HCT116 (cell line): ENCODE measurements at regions not wholly inside any gene's neighbourhood (a gene's known extent, or its start where the extent isn't known, plus 50 kb on each side); places are given as distances from the start of the nearest gene placed in this dataset.

ENCODE experiments used
- ATAC-seq: fragments of 200-7000 bp; cut with Tn5 transposase; 2 replicates; pipeline ENCODE4 v1.9.1; 2020; ENCODE audit warnings: mild to moderate bottlenecking, moderate library complexity
- BruUV-seq: library from RNA; stranded (reverse); fragments of 400-500 nt; replicated peaks from 2 replicates; lab custom pipeline; 2021; lab: Mats Ljungman, UMichigan
- CTCF ChIA-PET: fragments of 300-600 bp; sonication (Branson Sonifier 250); formaldehyde crosslinking; loops from one replicate; lab custom pipeline; 2021; ENCODE audit warnings: antibody characterized with exemption; lab: Charles Lee
- POLR2A ChIA-PET: fragments of 300-600, 350-600 bp; sonication (Branson Sonifier 250); formaldehyde crosslinking; loops from one replicate; lab custom pipeline; 2021; ENCODE audit warnings: antibody characterized with exemption; lab: Charles Lee
- RAD21 ChIA-PET, 2 experiments: fragments of 300-600 bp; sonication (Branson Sonifier 250); formaldehyde crosslinking; loops; one replicate each; lab custom pipeline; 2023; ENCODE audit warnings: low total read pairs in 2 of 2; ENCODE audit not compliant: uncharacterized antibody in 2 of 2, unreplicated experiment in 2 of 2, low non-redundant PET in 1 of 2; lab: Charles Lee
- DNase-seq: peaks from one replicate; pipeline ENCODE4 v3.0.0-alpha.2; 2010; ENCODE audit warnings: low read depth, low spot score
- H2AFZ ChIP-seq: fragments of 200-600 bp; shearing (Covaris generic), sonication (generic); 2 replicates; pipeline ENCODE4 v1.6.1; 2017; ENCODE audit warnings: low read depth, mixed run types, mixed read lengths, antibody characterized with exemption, low read length; ENCODE audit not compliant: poor library complexity, severe bottlenecking
- H3K27ac ChIP-seq: 2 replicates; pipeline ENCODE4 v1.5.1; 2012; ENCODE audit warnings: low read depth, low read length
- H3K27me3 ChIP-seq: fragments of 200-600 bp; sonication (generic); 2 replicates; pipeline ENCODE4 v1.6.1; 2016; ENCODE audit warnings: mixed run types, low read length, mixed read lengths; ENCODE audit not compliant: insufficient read depth
- H3K36me3 ChIP-seq, 2 experiments: fragments of 200-500 bp in 1 of 2; fragments of 200-600 bp in 1 of 2; sonication (Bioruptor generic) in 1 of 2; sonication (generic) in 1 of 2; 2 replicates each; pipeline versions ENCODE4 v1.5.1 to v1.6.1; 2014 to 2016; ENCODE audit warnings: low read length in 2 of 2, inconsistent platforms in 1 of 2, mixed read lengths in 1 of 2, mixed run types in 1 of 2; ENCODE audit not compliant: insufficient read depth in 2 of 2, control insufficient read depth in 1 of 2
- H3K4me1 ChIP-seq, 2 experiments: fragments of 200-600 bp in 1 of 2; sonication (generic) in 1 of 2; 2 replicates each; pipeline versions ENCODE4 v1.5.1 to v1.6.1; 2012 to 2017; ENCODE audit warnings: low read length in 2 of 2, inconsistent platforms in 1 of 2, mild to moderate bottlenecking in 1 of 2, mixed read lengths in 1 of 2, mixed run types in 1 of 2, moderate library complexity in 1 of 2; ENCODE audit not compliant: insufficient read depth in 2 of 2, control insufficient read depth in 1 of 2
- H3K4me2 ChIP-seq: fragments of 200-600 bp; sonication (generic); 2 replicates; pipeline ENCODE4 v1.6.1; 2017; ENCODE audit warnings: mixed run types, low read length, mixed read lengths
- H3K4me3 ChIP-seq, 2 experiments: fragments of 200-600 bp in 1 of 2; sonication (generic) in 1 of 2; replicated peaks in 1 of 2; 2 replicates each; pipeline ENCODE4 v1.5.1; 2011 to 2016; ENCODE audit warnings: low read length in 2 of 2, control low read depth in 1 of 2, low read depth in 1 of 2, mild to moderate bottlenecking in 1 of 2, mixed read lengths in 1 of 2, mixed run types in 1 of 2
- H3K79me2 ChIP-seq: fragments of 200-600 bp; sonication (generic); 2 replicates; pipeline ENCODE4 v1.6.1; 2017; ENCODE audit warnings: mild to moderate bottlenecking, mixed run types, low read length, moderate library complexity, mixed read lengths; ENCODE audit not compliant: insufficient read depth
- H3K9ac ChIP-seq: fragments of 200-600 bp; sonication (generic); 2 replicates; pipeline ENCODE4 v1.6.1; 2016; ENCODE audit warnings: low read length, mixed read lengths
- H3K9me2 ChIP-seq: fragments of 200-600 bp; sonication (generic), shearing (Covaris generic); 2 replicates; pipeline ENCODE4 v1.6.1; 2017; ENCODE audit warnings: mixed run types, mild to moderate bottlenecking, moderate library complexity; ENCODE audit not compliant: insufficient read depth
- H3K9me3 ChIP-seq, 2 experiments: fragments of 200-500 bp in 1 of 2; fragments of 200-600 bp in 1 of 2; sonication (Bioruptor generic) in 1 of 2; sonication (generic) in 1 of 2; 2 replicates each; pipeline ENCODE4 v1.6.1; 2014 to 2017; ENCODE audit warnings: low read length in 2 of 2, mixed read lengths in 2 of 2, inconsistent platforms in 1 of 2, low read depth in 1 of 2, mild to moderate bottlenecking in 1 of 2, mixed run types in 1 of 2, moderate library complexity in 1 of 2; ENCODE audit not compliant: control insufficient read depth in 1 of 2, insufficient read depth in 1 of 2
- H4K20me1 ChIP-seq: fragments of 200-600 bp; sonication (generic), shearing (Covaris generic); 2 replicates; pipeline ENCODE4 v1.6.1; 2017; ENCODE audit warnings: mixed run types, mild to moderate bottlenecking, moderate library complexity; ENCODE audit not compliant: insufficient read depth
- ATF3 ChIP-seq: IDR thresholded peaks from 2 replicates; pipeline ENCODE4 v1.6.1; 2012
- CBX3 ChIP-seq: IDR thresholded peaks from 2 replicates; pipeline ENCODE4 v1.6.1; 2012; ENCODE audit warnings: low read depth
- CEBPB ChIP-seq: IDR thresholded peaks from 2 replicates; pipeline ENCODE4 v1.6.1; 2012; ENCODE audit warnings: low read depth
- CTCF ChIP-seq, 3 experiments: fragments of 200-600 bp in 1 of 3; sonication (generic) in 1 of 3; IDR thresholded peaks in 2 of 3; conservative IDR thresholded peaks in 1 of 3; 2 replicates each; pipeline ENCODE4 v1.5.1; 2012 to 2017; ENCODE audit warnings: low read depth in 2 of 3, low read length in 2 of 3, antibody characterized with exemption in 1 of 3, borderline replicate concordance in 1 of 3, control low read depth in 1 of 3, mild to moderate bottlenecking in 1 of 3, mixed read lengths in 1 of 3, mixed run types in 1 of 3, moderate library complexity in 1 of 3; ENCODE audit not compliant: insufficient read depth in 1 of 3
- EGR1 ChIP-seq: IDR thresholded peaks from 2 replicates; pipeline ENCODE4 v1.6.1; 2012; ENCODE audit warnings: low read depth
- ELF1 ChIP-seq: IDR thresholded peaks from 2 replicates; pipeline ENCODE4 v1.6.1; 2012; ENCODE audit warnings: low read depth, borderline replicate concordance
- EZH2 ChIP-seq: fragments of 200-600 bp; sonication (generic); IDR thresholded peaks from 2 replicates; pipeline ENCODE4 v1.6.1; 2017; ENCODE audit warnings: antibody characterized with exemption, mixed run types
- EZH2phosphoT487 ChIP-seq: fragments of 200-600 bp; IDR thresholded peaks from 2 replicates; pipeline ENCODE4 v1.6.1; 2018; ENCODE audit warnings: antibody characterized with exemption, borderline replicate concordance
- JUND ChIP-seq: IDR thresholded peaks from 2 replicates; pipeline ENCODE4 v1.6.1; 2012
- MAX ChIP-seq: IDR thresholded peaks from 2 replicates; pipeline ENCODE4 v1.6.1; 2012
- POLR2A ChIP-seq: IDR thresholded peaks from 2 replicates; pipeline ENCODE4 v1.7.0; 2011; ENCODE audit warnings: borderline replicate concordance; ENCODE audit not compliant: insufficient read depth, insufficient read length; ENCODE audit errors: extremely low read depth
- POLR2AphosphoS5 ChIP-seq: IDR thresholded peaks from 2 replicates; pipeline ENCODE4 v1.6.1; 2011; ENCODE audit warnings: mild to moderate bottlenecking, low read depth, low read length, moderate library complexity
- SIN3A ChIP-seq: IDR thresholded peaks from 2 replicates; pipeline ENCODE4 v1.6.1; 2012; ENCODE audit warnings: low read depth
- SP1 ChIP-seq: IDR thresholded peaks from 2 replicates; pipeline ENCODE4 v1.6.1; 2012; ENCODE audit warnings: low read depth
- SRF ChIP-seq: IDR thresholded peaks from 2 replicates; pipeline ENCODE4 v1.6.1; 2012; ENCODE audit warnings: low read depth
- YY1 ChIP-seq: IDR thresholded peaks from 2 replicates; pipeline ENCODE4 v1.6.1; 2011; ENCODE audit warnings: low read length, low read depth, moderate library complexity, mild to moderate bottlenecking; ENCODE audit not compliant: insufficient replicate concordance; ENCODE audit errors: extremely low read depth
- ZFX ChIP-seq: fragments of 450-650 bp; IDR thresholded peaks from 2 replicates; pipeline ENCODE4 v1.6.1; 2017
- ZNF274 ChIP-seq: fragments of 200-500 bp; sonication (Bioruptor generic); IDR thresholded peaks from 2 replicates; pipeline ENCODE4 v1.6.1; 2014; ENCODE audit warnings: mild to moderate bottlenecking, low read depth, low read length, inconsistent platforms
- intact Hi-C: fragments of 100-400 bp; cut with micrococcal nuclease; formaldehyde crosslinking; loops from 2 replicates; pipeline ENCODE4 v1.10.0; 2022

GRCh38 chr12:76195920-76196319, 111.4 kb upstream of the NAP1L1 start:
- Histone ChIP-seq H3K27ac (no peak overlapping the region), H3K27me3 (no peaks in the 10 kb centered on the region), H3K9ac (no peak overlapping the region), H3K4me2 (no peak overlapping the region), H2AFZ (no peak overlapping the region), H3K4me3 (no peak overlapping the region), H3K4me1 (no peaks in the 10 kb centered on the region), H3K9me3 (no peaks in the 10 kb centered on the region; a peak in 1 of 4 replicates), H4K20me1 (no peaks in the 10 kb centered on the region), H3K79me2 (no peaks in the 10 kb centered on the region), H3K9me2 (no peaks in the 10 kb centered on the region), H3K36me3 (no peaks in the 10 kb centered on the region)
- ATAC-seq (no peak), DNase-seq (no peak)
- TF ChIP-seq CBX3: no peak
- TF ChIP-seq SIN3A: no peak
- TF ChIP-seq YY1: no peak
- no peak for TF ChIP-seq POLR2AphosphoS5
- no peak for TF ChIP-seq JUND
- no peak for TF ChIP-seq CTCF (IDR thresholded peaks at IDR 0.05 in 2 of 3, conservative IDR thresholded peaks at IDR 0.05 in 1 of 3; ENCODE audit: borderline replicate concordance in 1 of 3, insufficient read depth in 1 of 3, low read depth in 2 of 3, low read length in 2 of 3)
- no peak for TF ChIP-seq ELF1
- no peak for TF ChIP-seq EGR1
- no peak for TF ChIP-seq EZH2phosphoT487
- no peak for TF ChIP-seq SRF
- TF ChIP-seq SP1: no peak
- TF ChIP-seq MAX: no peak
- TF ChIP-seq ZNF274: no peak
- no peak for TF ChIP-seq ZFX
- TF ChIP-seq POLR2A: no peak
- TF ChIP-seq ATF3: no peak
- no peak for TF ChIP-seq CEBPB
- no peak for TF ChIP-seq EZH2
- BruUV-seq: no TSS peak
- RAD21 ChIA-PET: no interaction called here
- CTCF ChIA-PET: no interaction called here
- POLR2A ChIA-PET: no interaction called here
- intact Hi-C loops: no loop called here
